Fibroblast of mammary gland (primary cell): ENCODE measurements at regions not wholly inside any gene's neighbourhood (a gene's known extent, or its start where the extent isn't known, plus 50 kb on each side); places are given as distances from the start of the nearest gene placed in this dataset.
A peak's percentile ranks its signal among the peaks of the same experiment; 100 is the strongest.

Source experiments
- DNase-seq: peaks from one replicate; pipeline ENCODE4 v3.0.0-alpha.2; 2010; ENCODE audit warnings: low read depth
- H3K4me3 ChIP-seq: 2 replicates; pipeline ENCODE4 v1.5.1; 2011; ENCODE audit warnings: low read depth, mild to moderate bottlenecking, low read length, moderate library complexity; ENCODE audit not compliant: control insufficient read depth
- TF ChIP-seq, protein P1 (sequence below): conservative IDR thresholded peaks from 2 replicates; pipeline ENCODE4 v1.5.1; 2011; ENCODE audit warnings: low read depth, low read length, inconsistent platforms; ENCODE audit not compliant: control insufficient read depth, insufficient read depth

DNA sequence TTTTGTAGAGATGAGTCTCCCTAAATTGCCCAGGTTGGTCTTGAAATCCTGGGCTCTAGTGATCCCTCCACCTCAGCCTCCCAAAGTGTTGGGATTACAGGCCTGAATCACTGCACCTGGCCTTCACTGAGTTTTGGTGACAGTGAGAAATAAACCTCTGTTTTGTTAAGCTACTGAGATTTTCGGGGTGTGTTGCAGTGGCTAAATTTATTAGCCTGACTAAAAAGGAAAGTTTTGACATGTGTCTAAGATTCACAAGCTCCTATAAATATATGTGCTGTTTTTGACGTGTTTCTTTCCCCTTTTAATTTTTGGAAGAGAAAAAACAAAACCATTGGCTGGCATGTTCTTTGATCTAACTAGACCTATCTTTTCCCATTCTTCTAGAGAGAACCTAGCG is 190.5 kb upstream of the MC4R start:
- DNase-seq = no peak
- TF ChIP-seq, protein P1, sequence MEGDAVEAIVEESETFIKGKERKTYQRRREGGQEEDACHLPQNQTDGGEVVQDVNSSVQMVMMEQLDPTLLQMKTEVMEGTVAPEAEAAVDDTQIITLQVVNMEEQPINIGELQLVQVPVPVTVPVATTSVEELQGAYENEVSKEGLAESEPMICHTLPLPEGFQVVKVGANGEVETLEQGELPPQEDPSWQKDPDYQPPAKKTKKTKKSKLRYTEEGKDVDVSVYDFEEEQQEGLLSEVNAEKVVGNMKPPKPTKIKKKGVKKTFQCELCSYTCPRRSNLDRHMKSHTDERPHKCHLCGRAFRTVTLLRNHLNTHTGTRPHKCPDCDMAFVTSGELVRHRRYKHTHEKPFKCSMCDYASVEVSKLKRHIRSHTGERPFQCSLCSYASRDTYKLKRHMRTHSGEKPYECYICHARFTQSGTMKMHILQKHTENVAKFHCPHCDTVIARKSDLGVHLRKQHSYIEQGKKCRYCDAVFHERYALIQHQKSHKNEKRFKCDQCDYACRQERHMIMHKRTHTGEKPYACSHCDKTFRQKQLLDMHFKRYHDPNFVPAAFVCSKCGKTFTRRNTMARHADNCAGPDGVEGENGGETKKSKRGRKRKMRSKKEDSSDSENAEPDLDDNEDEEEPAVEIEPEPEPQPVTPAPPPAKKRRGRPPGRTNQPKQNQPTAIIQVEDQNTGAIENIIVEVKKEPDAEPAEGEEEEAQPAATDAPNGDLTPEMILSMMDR = no peak
- no peak overlapping the region for H3K4me3 ChIP-seq

DNA sequence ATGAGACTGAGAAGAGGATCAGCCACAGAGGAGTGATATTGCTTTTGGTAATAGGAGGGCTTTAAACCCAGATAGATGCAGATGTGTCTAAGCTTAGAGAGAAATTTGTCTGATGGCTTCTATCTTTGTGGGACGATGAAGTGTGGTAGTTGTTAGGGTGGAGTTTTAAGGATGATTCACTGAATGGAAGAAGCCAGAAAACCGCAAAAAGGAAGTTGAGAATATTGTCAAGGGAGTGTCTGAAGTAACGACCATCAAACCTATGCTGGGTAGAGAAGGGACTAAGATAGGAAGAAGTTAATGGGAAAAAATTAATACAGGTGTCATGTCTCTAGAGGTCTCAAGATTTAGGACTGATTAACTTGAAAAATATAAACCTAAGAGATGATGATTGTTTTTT is 195.6 kb upstream of the MC4R start:
- TF ChIP-seq, protein P1 = no peak
- H3K4me3 ChIP-seq = no peak overlapping the region
- DNase-seq = peak; percentile 1

DNA sequence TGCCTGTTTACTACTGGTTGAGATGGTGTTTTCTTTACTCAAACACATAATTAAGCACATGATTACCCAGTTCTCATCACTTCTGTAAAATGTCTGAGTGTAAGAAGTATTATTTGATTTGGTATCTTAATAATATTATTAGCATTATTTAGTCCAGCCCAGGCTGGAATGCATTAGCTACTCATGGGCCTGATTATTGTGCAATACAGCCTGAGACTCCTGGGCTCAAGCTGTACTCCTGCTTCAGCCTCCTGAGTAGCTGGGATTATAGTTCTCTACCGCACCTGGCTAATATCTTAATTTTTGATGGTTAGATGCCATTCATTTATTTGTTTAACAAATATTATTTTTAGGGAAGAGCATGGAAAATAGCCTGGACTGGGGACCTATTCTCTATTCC is 197.6 kb upstream of the MC4R start:
- H3K4me3 ChIP-seq = no peak overlapping the region
- TF ChIP-seq, protein P1 = no peak
- DNase-seq = no peak

DNA sequence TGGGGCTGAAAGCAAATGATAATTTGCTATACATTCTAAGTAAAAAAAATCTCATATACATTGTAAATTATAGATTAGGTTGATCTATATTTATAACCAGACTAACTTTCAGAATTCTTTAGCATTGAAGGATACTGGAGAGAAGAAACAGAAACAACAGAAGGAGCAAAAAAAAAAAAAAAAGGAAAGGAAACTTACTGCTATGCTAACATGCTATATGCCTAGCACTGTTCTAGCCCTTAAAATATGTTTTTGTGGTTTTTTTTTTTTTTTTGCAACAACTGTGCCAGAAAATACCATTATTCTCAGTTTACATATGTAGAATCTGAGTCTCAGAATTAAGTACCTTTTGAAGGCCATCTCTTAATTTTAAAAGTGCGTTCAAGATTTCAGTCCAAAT is 204.9 kb upstream of the MC4R start:
- H3K4me3 ChIP-seq = no peak overlapping the region
- TF ChIP-seq, protein P1 = no peak
- no peak for DNase-seq

DNA sequence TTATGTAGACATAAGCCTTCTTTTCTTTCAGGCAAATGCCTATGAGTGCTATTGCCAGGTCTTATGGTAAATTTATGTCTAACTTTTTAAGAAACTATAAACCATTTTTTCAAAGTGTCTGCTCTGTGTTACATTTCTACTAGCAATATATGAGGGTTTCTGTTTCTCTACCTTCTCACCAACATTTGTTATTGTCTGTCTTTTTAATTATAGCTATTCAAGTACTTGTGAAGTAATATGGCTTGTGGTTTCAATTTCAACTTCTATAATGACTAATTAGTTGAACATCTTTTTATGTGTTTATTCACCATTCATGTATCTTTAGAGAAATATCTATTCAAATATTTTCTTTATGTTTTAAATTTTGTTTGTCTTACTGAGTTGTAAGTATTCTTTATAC is 213.1 kb upstream of the MC4R start:
- DNase-seq = no peak
- TF ChIP-seq, protein P1 = no peak
- no peak overlapping the region for H3K4me3 ChIP-seq

DNA sequence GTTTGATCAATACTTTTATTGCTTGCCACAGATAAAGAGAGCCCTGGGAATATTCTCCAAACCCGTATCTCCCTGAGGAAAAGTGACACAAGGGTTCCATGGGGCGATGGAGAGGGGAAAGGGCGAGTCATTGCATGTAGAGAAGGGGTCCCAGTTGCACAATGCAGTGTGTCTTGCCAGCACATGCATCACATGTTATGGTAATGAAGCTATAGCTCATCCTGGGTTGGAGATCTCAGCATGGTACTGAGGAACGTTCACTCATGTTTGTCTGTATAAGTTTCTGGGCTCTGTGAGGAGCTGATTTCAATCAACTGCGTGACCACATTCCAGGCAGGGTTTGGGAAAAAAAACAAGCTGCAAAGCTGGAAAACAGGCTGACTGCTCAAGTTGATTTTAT is 220.7 kb upstream of the MC4R start:
- DNase-seq = no peak
- no peak overlapping the region for H3K4me3 ChIP-seq
- TF ChIP-seq, protein P1 = no peak

DNA sequence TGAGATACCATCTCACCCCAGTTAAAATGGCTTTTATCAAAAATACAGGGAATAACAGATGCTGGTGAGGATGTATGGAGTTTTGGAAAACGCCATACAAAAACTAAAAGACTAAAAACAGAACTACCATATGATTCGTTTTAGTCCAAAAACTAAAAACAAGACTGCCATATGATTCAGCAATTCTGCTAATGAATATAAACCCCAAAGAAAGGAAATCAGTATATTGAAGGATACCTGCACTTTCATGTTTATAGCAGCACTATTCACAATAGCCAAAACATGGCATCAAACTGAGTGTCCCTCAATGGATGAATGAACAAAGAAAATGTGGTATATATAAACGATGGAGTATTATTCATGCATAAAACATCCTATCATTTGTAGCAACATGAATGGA is 224.4 kb upstream of the MC4R start:
- TF ChIP-seq, protein P1 = no peak
- no peak overlapping the region for H3K4me3 ChIP-seq

More for the DNA sequence above, 224.4 kb upstream of the MC4R start:
- DNase-seq = no peak
